ENCODE measurements at regions not wholly inside any gene's neighbourhood (a gene's known extent, or its start where the extent isn't known, plus 50 kb on each side); places are given as distances from the start of the nearest gene placed in this dataset.
"Not testable (repeated sequence)": the region's sequence is repeated elsewhere in the genome, so short reads cannot be mapped to it uniquely, and the experiment has no call there.

GRCh38 chrX:121150217-121150616 is 102.8 kb downstream of the GLUD2 start:
- Mint-ChIP-seq H3K27ac (no peak overlapping the region), H3K27me3 (no peaks in the 10 kb centered on the region), H3K4me3 (no peak overlapping the region), H3K36me3 (ENCODE audit: low read depth) (no peaks in the 10 kb centered on the region), H3K4me1 (no peaks in the 10 kb centered on the region)
- H3K9me3 ChIP-seq (ENCODE audit: control insufficient read depth, low read length, poor library complexity, severe bottlenecking) = no peaks in the 10 kb centered on the region
- no peak for DNase-seq
- no peak for ATAC-seq

GRCh38 chrX:121151293-121151692 is 103.9 kb downstream of the GLUD2 start:
- no peak for ATAC-seq
- H3K27me3 Mint-ChIP-seq = no peaks in the 10 kb centered on the region
- H3K36me3 Mint-ChIP-seq (ENCODE audit: low read depth) = no peaks in the 10 kb centered on the region
- no peaks in the 10 kb centered on the region for H3K4me1 Mint-ChIP-seq
- H3K27ac Mint-ChIP-seq = no peak overlapping the region
- DNase-seq = no peak
- no peak overlapping the region for H3K4me3 Mint-ChIP-seq
- H3K9me3 ChIP-seq (ENCODE audit: control insufficient read depth, low read length, poor library complexity, severe bottlenecking) = no peaks in the 10 kb centered on the region

- no peaks in the 10 kb centered on the region for H3K4me1 Mint-ChIP-seq
- DNase-seq (no peak), ATAC-seq (no peak)
- H3K27me3 Mint-ChIP-seq = no peaks in the 10 kb centered on the region
- no peaks in the 10 kb centered on the region for H3K9me3 ChIP-seq (ENCODE audit: control insufficient read depth, low read length, poor library complexity, severe bottlenecking)
- H3K36me3 Mint-ChIP-seq (ENCODE audit: low read depth) = no peaks in the 10 kb centered on the region
- H3K4me3 Mint-ChIP-seq = no peak overlapping the region
- no peak overlapping the region for H3K27ac Mint-ChIP-seq
Measured at GRCh38 chrX:121154858-121155404, 107.5 kb downstream of the GLUD2 start.

GRCh38 chrX:121160987-121161386 is 113.6 kb downstream of the GLUD2 start:
- H3K27ac Mint-ChIP-seq = no peak overlapping the region
- ATAC-seq (no peak), DNase-seq (no peak)
- H3K4me1 Mint-ChIP-seq = peaks cover 2% of the 10 kb centered on the region
- H3K9me3 ChIP-seq (ENCODE audit: control insufficient read depth, low read length, poor library complexity, severe bottlenecking) = no peaks in the 10 kb centered on the region
- no peaks in the 10 kb centered on the region for H3K27me3 Mint-ChIP-seq
- H3K4me3 Mint-ChIP-seq = peak overlapping the region; percentile 21
- no peaks in the 10 kb centered on the region for H3K36me3 Mint-ChIP-seq (ENCODE audit: low read depth)

GRCh38 chrX:121161501-121161933 is 114.1 kb downstream of the GLUD2 start:
- Mint-ChIP-seq H3K4me1 (peaks cover 2% of the 10 kb centered on the region), H3K27me3 (no peaks in the 10 kb centered on the region), H3K27ac (no peak overlapping the region), H3K4me3 (no peak overlapping the region), H3K36me3 (ENCODE audit: low read depth) (no peaks in the 10 kb centered on the region)
- DNase-seq (no peak), ATAC-seq (no peak)
- no peaks in the 10 kb centered on the region for H3K9me3 ChIP-seq (ENCODE audit: control insufficient read depth, low read length, poor library complexity, severe bottlenecking)

- Mint-ChIP-seq H3K27me3 (no peaks in the 10 kb centered on the region), H3K36me3 (ENCODE audit: low read depth) (no peaks in the 10 kb centered on the region), H3K27ac (no peak overlapping the region), H3K4me3 (no peak overlapping the region), H3K4me1 (peaks cover 2% of the 10 kb centered on the region)
- no peaks in the 10 kb centered on the region for H3K9me3 ChIP-seq (ENCODE audit: control insufficient read depth, low read length, poor library complexity, severe bottlenecking)
- DNase-seq (no peak), ATAC-seq (no peak)
Measured at GRCh38 chrX:121163443-121163842, 116.0 kb downstream of the GLUD2 start.

- DNase-seq = no peak
- Mint-ChIP-seq H3K36me3 (ENCODE audit: low read depth) (no peaks in the 10 kb centered on the region), H3K27ac (no peak overlapping the region), H3K4me1 (peaks cover 2% of the 10 kb centered on the region), H3K4me3 (no peak overlapping the region), H3K27me3 (no peaks in the 10 kb centered on the region)
- ATAC-seq = no peak
- no peaks in the 10 kb centered on the region for H3K9me3 ChIP-seq (ENCODE audit: control insufficient read depth, low read length, poor library complexity, severe bottlenecking)
Measured at GRCh38 chrX:121165930-121166359, 118.5 kb downstream of the GLUD2 start.

GRCh38 chrX:121169099-121170035 is 122.0 kb downstream of the GLUD2 start:
- Mint-ChIP-seq H3K4me1 (no peaks in the 10 kb centered on the region), H3K36me3 (ENCODE audit: low read depth) (no peaks in the 10 kb centered on the region), H3K27me3 (no peaks in the 10 kb centered on the region), H3K4me3 (no peak overlapping the region), H3K27ac (no peak overlapping the region)
- no peaks in the 10 kb centered on the region for H3K9me3 ChIP-seq (ENCODE audit: control insufficient read depth, low read length, poor library complexity, severe bottlenecking)
- ATAC-seq = no peak
- DNase-seq = no peak

- Mint-ChIP-seq H3K4me1 (no peaks in the 10 kb centered on the region), H3K36me3 (ENCODE audit: low read depth) (no peaks in the 10 kb centered on the region), H3K4me3 (no peak overlapping the region), H3K27ac (no peak overlapping the region), H3K27me3 (no peaks in the 10 kb centered on the region)
- DNase-seq = no peak
- no peaks in the 10 kb centered on the region for H3K9me3 ChIP-seq (ENCODE audit: control insufficient read depth, low read length, poor library complexity, severe bottlenecking)
- ATAC-seq = no peak
Measured at GRCh38 chrX:121172703-121173102, 125.3 kb downstream of the GLUD2 start.

- Mint-ChIP-seq H3K4me1 (no peaks in the 10 kb centered on the region), H3K4me3 (no peak overlapping the region), H3K27ac (no peak overlapping the region), H3K27me3 (no peaks in the 10 kb centered on the region), H3K36me3 (ENCODE audit: low read depth) (no peaks in the 10 kb centered on the region)
- no peaks in the 10 kb centered on the region for H3K9me3 ChIP-seq (ENCODE audit: control insufficient read depth, low read length, poor library complexity, severe bottlenecking)
- ATAC-seq = no peak
- no peak for DNase-seq
Measured at GRCh38 chrX:121179972-121180371, 132.6 kb downstream of the GLUD2 start.

GRCh38 chrX:121191779-121192178 is 144.4 kb downstream of the GLUD2 start:
- DNase-seq (no peak), ATAC-seq (no peak)
- no peak overlapping the region for H3K4me3 Mint-ChIP-seq
- no peaks in the 10 kb centered on the region for H3K4me1 Mint-ChIP-seq
- no peaks in the 10 kb centered on the region for H3K27me3 Mint-ChIP-seq
- no peaks in the 10 kb centered on the region for H3K9me3 ChIP-seq (ENCODE audit: control insufficient read depth, low read length, poor library complexity, severe bottlenecking)
- no peak overlapping the region for H3K27ac Mint-ChIP-seq
- no peaks in the 10 kb centered on the region for H3K36me3 Mint-ChIP-seq (ENCODE audit: low read depth)

GRCh38 chrX:121195719-121196118 is 148.3 kb downstream of the GLUD2 start:
- Mint-ChIP-seq H3K36me3 (ENCODE audit: low read depth) (no peaks in the 10 kb centered on the region), H3K4me3 (no peak overlapping the region), H3K27ac (no peak overlapping the region), H3K27me3 (no peaks in the 10 kb centered on the region), H3K4me1 (no peaks in the 10 kb centered on the region)
- no peaks in the 10 kb centered on the region for H3K9me3 ChIP-seq (ENCODE audit: control insufficient read depth, low read length, poor library complexity, severe bottlenecking)
- DNase-seq = no peak
- no peak for ATAC-seq

GRCh38 chrX:121196872-121197444 is 149.5 kb downstream of the GLUD2 start:
- not testable (repeated sequence) for H3K4me3 Mint-ChIP-seq; H3K27ac Mint-ChIP-seq; H3K27me3 Mint-ChIP-seq; ATAC-seq; H3K36me3 Mint-ChIP-seq (ENCODE audit: low read depth); H3K9me3 ChIP-seq (ENCODE audit: control insufficient read depth, low read length, poor library complexity, severe bottlenecking); DNase-seq; H3K4me1 Mint-ChIP-seq

All from T-helper 17 cell (primary cell).